Ascending aorta (tissue), 2 donors: ENCODE measurements at regions not wholly inside any gene's neighbourhood (a gene's known extent, or its start where the extent isn't known, plus 50 kb on each side); places are given as distances from the start of the nearest gene placed in this dataset.
"Not testable (repeated sequence)": the region's sequence is repeated elsewhere in the genome, so short reads cannot be mapped to it uniquely, and the experiment has no call there.

Experiments used
- DNase-seq, 2 donors: peaks; one replicate each; pipeline ENCODE4 v3.0.0-alpha.2; 2019; ENCODE audit warnings: low spot score in 2 of 2
- H3K27ac ChIP-seq, 2 donors: fragments of 200-600 bp; sonication (generic); one replicate each; pipeline ENCODE4 v1.5.1; 2016 to 2017; ENCODE audit warnings: mild to moderate bottlenecking in 1 of 2
- H3K27me3 ChIP-seq: fragments of 200-600 bp; sonication (generic); one replicate; pipeline ENCODE4 v1.5.1; 2017
- H3K36me3 ChIP-seq, 2 donors: fragments of 200-600 bp; sonication (generic); one replicate each; pipeline ENCODE4 v1.5.1; 2016
- H3K4me1 ChIP-seq, 2 donors: fragments of 200-600 bp; sonication (generic); one replicate each; pipeline ENCODE4 v1.5.1; 2016 to 2017; ENCODE audit warnings: mild to moderate bottlenecking in 1 of 2
- H3K4me3 ChIP-seq, 2 donors: fragments of 200-600 bp; sonication (generic); one replicate each; pipeline ENCODE4 v1.5.1; 2016 to 2017; ENCODE audit warnings: mild to moderate bottlenecking in 1 of 2
- H3K9me3 ChIP-seq, 2 donors: fragments of 200-600 bp; sonication (generic); one replicate each; pipeline ENCODE4 v1.5.1; 2016
- intact Hi-C: fragments of 100-400 bp; cut with DNase I; formaldehyde crosslinking; loops from one replicate; pipeline ENCODE4 v1.15.1; 2023

- not testable (repeated sequence) for H3K27ac ChIP-seq
Measured at GRCh38 chr9:66601472-66601871, 299.1 kb upstream of the ZNF658 start.

GRCh38 chr9:66631521-66632046 is 268.9 kb upstream of the ZNF658 start:
- H3K4me1 ChIP-seq, H3K27me3 ChIP-seq, H3K4me3 ChIP-seq, H3K36me3 ChIP-seq, H3K27ac ChIP-seq, H3K9me3 ChIP-seq, intact Hi-C loops: not testable (repeated sequence)
- peak in 1 of 2 donors; percentile 27 for DNase-seq

More at GRCh38 chr9:66601472-66601871, 299.1 kb upstream of the ZNF658 start:
- H3K27me3 ChIP-seq, intact Hi-C loops, H3K9me3 ChIP-seq, H3K36me3 ChIP-seq, H3K4me1 ChIP-seq, H3K4me3 ChIP-seq, DNase-seq: not testable (repeated sequence)

GRCh38 chr9:66647675-66648074 is 252.8 kb upstream of the ZNF658 start:
- H3K9me3 ChIP-seq, DNase-seq, H3K27ac ChIP-seq, H3K27me3 ChIP-seq, H3K4me1 ChIP-seq, H3K36me3 ChIP-seq, H3K4me3 ChIP-seq, intact Hi-C loops: not testable (repeated sequence)

GRCh38 chr9:66690242-66690641 is 210.3 kb upstream of the ZNF658 start:
- intact Hi-C loops, H3K27me3 ChIP-seq, DNase-seq, H3K36me3 ChIP-seq, H3K4me3 ChIP-seq, H3K4me1 ChIP-seq, H3K27ac ChIP-seq, H3K9me3 ChIP-seq: not testable (repeated sequence)

- H3K27ac ChIP-seq, DNase-seq, H3K36me3 ChIP-seq, H3K9me3 ChIP-seq, H3K27me3 ChIP-seq, H3K4me1 ChIP-seq, intact Hi-C loops, H3K4me3 ChIP-seq: not testable (repeated sequence)
Measured at GRCh38 chr9:66695561-66696240, 204.8 kb upstream of the ZNF658 start.

- not testable (repeated sequence) for H3K9me3 ChIP-seq
Measured at GRCh38 chr9:66697343-66698065, 203.0 kb upstream of the ZNF658 start.

GRCh38 chr9:66698066-66698455 is 202.5 kb upstream of the ZNF658 start:
- H3K4me1 ChIP-seq, DNase-seq, intact Hi-C loops, H3K36me3 ChIP-seq, H3K9me3 ChIP-seq, H3K27ac ChIP-seq, H3K27me3 ChIP-seq, H3K4me3 ChIP-seq: not testable (repeated sequence)

More at GRCh38 chr9:66697343-66698065, 203.0 kb upstream of the ZNF658 start:
- H3K4me3 ChIP-seq, H3K27me3 ChIP-seq, H3K4me1 ChIP-seq, H3K27ac ChIP-seq, H3K36me3 ChIP-seq, DNase-seq, intact Hi-C loops: not testable (repeated sequence)

GRCh38 chr9:66701411-66702377 is 198.8 kb upstream of the ZNF658 start:
- H3K4me1 ChIP-seq, H3K36me3 ChIP-seq, H3K27ac ChIP-seq, H3K27me3 ChIP-seq, DNase-seq, H3K9me3 ChIP-seq, H3K4me3 ChIP-seq, intact Hi-C loops: not testable (repeated sequence)

- H3K4me3 ChIP-seq, H3K36me3 ChIP-seq, H3K9me3 ChIP-seq, DNase-seq, H3K4me1 ChIP-seq, H3K27me3 ChIP-seq, H3K27ac ChIP-seq, intact Hi-C loops: not testable (repeated sequence)
Measured at GRCh38 chr9:66711553-66711952, 189.0 kb upstream of the ZNF658 start.

GRCh38 chr9:66712870-66713269 is 187.7 kb upstream of the ZNF658 start:
- DNase-seq, H3K27ac ChIP-seq, H3K36me3 ChIP-seq, H3K9me3 ChIP-seq, H3K27me3 ChIP-seq, intact Hi-C loops, H3K4me1 ChIP-seq, H3K4me3 ChIP-seq: not testable (repeated sequence)

- H3K27me3 ChIP-seq, H3K36me3 ChIP-seq, H3K4me3 ChIP-seq, H3K9me3 ChIP-seq, DNase-seq, H3K27ac ChIP-seq, intact Hi-C loops, H3K4me1 ChIP-seq: not testable (repeated sequence)
Measured at GRCh38 chr9:66713552-66713951, 187.0 kb upstream of the ZNF658 start.

GRCh38 chr9:66720845-66721244 is 179.7 kb upstream of the ZNF658 start:
- DNase-seq, intact Hi-C loops, H3K4me1 ChIP-seq, H3K36me3 ChIP-seq, H3K27me3 ChIP-seq, H3K27ac ChIP-seq, H3K9me3 ChIP-seq, H3K4me3 ChIP-seq: not testable (repeated sequence)

- H3K27ac ChIP-seq, intact Hi-C loops, H3K4me1 ChIP-seq, H3K27me3 ChIP-seq, H3K9me3 ChIP-seq, DNase-seq, H3K36me3 ChIP-seq, H3K4me3 ChIP-seq: not testable (repeated sequence)
Measured at GRCh38 chr9:66727540-66727939, 173.0 kb upstream of the ZNF658 start.
